Stomach (tissue), 8 donors: ENCODE measurements at regions not wholly inside any gene's neighbourhood (a gene's known extent, or its start where the extent isn't known, plus 50 kb on each side); places are given as distances from the start of the nearest gene placed in this dataset.

Experiments
- DNase-seq, 2 donors: peaks; one replicate each; pipeline versions ENCODE4 v3.0.0 to v3.0.0-alpha.2; 2013 to 2019
- H3K27ac ChIP-seq, 5 donors: fragments of 200-600 bp in 4 of 5; sonication (generic) in 4 of 5; one replicate each; pipeline ENCODE4 v1.5.1; 2013 to 2019; ENCODE audit warnings: mild to moderate bottlenecking in 1 of 5, moderate library complexity in 1 of 5
- H3K27me3 ChIP-seq, 3 donors: fragments of 200-600 bp; sonication (generic); one replicate each; pipeline ENCODE4 v1.5.1; 2017 to 2019; ENCODE audit warnings: mixed run types in 1 of 3
- H3K36me3 ChIP-seq, 4 donors: fragments of 200-600 bp; sonication (generic); 1 replicate in 3 of 4; 2 replicates in 1 of 4; pipeline ENCODE4 v1.5.1; 2016 to 2019
- H3K4me1 ChIP-seq, 4 donors: fragments of 200-600 bp; sonication (generic); one replicate each; pipeline ENCODE4 v1.5.1; 2016 to 2019
- H3K4me3 ChIP-seq, 4 donors: fragments of 200-600 bp; sonication (generic) in 3 of 4; one replicate each; pipeline ENCODE4 v1.5.1; 2016 to 2019; ENCODE audit warnings: mild to moderate bottlenecking in 1 of 4
- H3K9me3 ChIP-seq, 4 donors: fragments of 200-600 bp; sonication (generic); one replicate each; pipeline ENCODE4 v1.5.1; 2016 to 2019
- CTCF ChIP-seq, 7 experiments: fragments of 450-650 bp in 4 of 7; fragments of 200-600 bp in 3 of 7; sonication (generic) in 3 of 7; IDR thresholded peaks; one replicate each; pipeline ENCODE4 v1.5.1; 2016 to 2019; ENCODE audit warnings: antibody characterized with exemption in 7 of 7, control low read depth in 2 of 7, mild to moderate bottlenecking in 1 of 7
- EP300 ChIP-seq: sonication (generic); formaldehyde crosslinking; IDR thresholded peaks from one replicate; pipeline ENCODE4 v1.6.1; 2017; ENCODE audit warnings: antibody characterized with exemption
- POLR2A ChIP-seq, 4 donors: fragments of 450-650 bp; IDR thresholded peaks; one replicate each; pipeline ENCODE4 v1.6.1; 2016; ENCODE audit warnings: antibody characterized with exemption in 4 of 4, control low read depth in 2 of 4, mild to moderate bottlenecking in 1 of 4, moderate library complexity in 1 of 4
- POLR2AphosphoS5 ChIP-seq, 3 donors: sonication (generic); formaldehyde crosslinking; IDR thresholded peaks; one replicate each; pipeline ENCODE4 v1.6.1; 2016; ENCODE audit warnings: antibody characterized with exemption in 3 of 3
- WGBS, 5 donors: extraction: QIAGEN DNeasy Blood & Tissue Kit in 3 of 5; methylation state at CpG; one replicate each; pipeline versions ENCODE4 v1.1.5 to v1.1.7; 2013 to 2018; 5-methylcytosine and 5-hydroxymethylcytosine counted together
- intact Hi-C: fragments of 100-400 bp; cut with DNase I; formaldehyde crosslinking; loops from one replicate; pipeline ENCODE4 v1.15.1; 2023; ENCODE audit warnings: low total_unique reads
- donor health status: healthy with polysubstance abuse.
- donor health status: Bipolar disorder and iron deficiency.
- donor health status: healthy.

- no peak overlapping the region for H3K4me3 ChIP-seq
- intact Hi-C loops = no loop called here
- H3K4me1 ChIP-seq = peaks cover 0 to 5% (median 2%) of the 10 kb centered on the region in 4 donors
- no peaks in the 10 kb centered on the region for H3K36me3 ChIP-seq
- no peak overlapping the region for H3K27ac ChIP-seq
- DNase-seq = no peak
- 75 to 93% (median 79%) methylated on average over 1 of the region's 1 CpG for WGBS, 5 donors
- peaks cover 0 to 94% (median 26%) of the 10 kb centered on the region in 3 donors for H3K27me3 ChIP-seq
- TF ChIP-seq EP300 = no peak
- TF ChIP-seq POLR2A (IDR thresholded peaks at IDR 0.05) = no peak
- no peak for TF ChIP-seq CTCF (IDR thresholded peaks at IDR 0.05)
- TF ChIP-seq POLR2AphosphoS5 (IDR thresholded peaks at IDR 0.05) = no peak
- no peaks in the 10 kb centered on the region for H3K9me3 ChIP-seq
Measured at GRCh38 chr10:131746785-131747184, 154.0 kb upstream of the PPP2R2D start.

- no peaks in the 10 kb centered on the region for H3K36me3 ChIP-seq
- no peak overlapping the region for H3K27ac ChIP-seq
- no peak overlapping the region for H3K4me3 ChIP-seq
- 87 to 96% (median 90%) methylated on average over 10 to 16 of the region's 16 CpGs for WGBS, 5 donors
- peaks cover 0 to 5% (median 2%) of the 10 kb centered on the region in 4 donors for H3K4me1 ChIP-seq
- H3K27me3 ChIP-seq = peaks cover 0 to 94% (median 26%) of the 10 kb centered on the region in 3 donors
- DNase-seq = no peak
- H3K9me3 ChIP-seq = no peaks in the 10 kb centered on the region
- TF ChIP-seq CTCF (IDR thresholded peaks at IDR 0.05) (no peak), POLR2AphosphoS5 (IDR thresholded peaks at IDR 0.05) (no peak), POLR2A (IDR thresholded peaks at IDR 0.05) (no peak), EP300 (no peak)
- intact Hi-C loops = no loop called here
Measured at GRCh38 chr10:131747251-131747650, 153.6 kb upstream of the PPP2R2D start.

GRCh38 chr10:131747791-131748190 lies 153.0 kb upstream of the PPP2R2D start:
- DNase-seq = no peak
- peaks cover 0 to 5% (median 2%) of the 10 kb centered on the region in 4 donors for H3K4me1 ChIP-seq
- intact Hi-C loops = no loop called here
- no peak overlapping the region for H3K4me3 ChIP-seq
- H3K27ac ChIP-seq = no peak overlapping the region
- TF ChIP-seq CTCF (IDR thresholded peaks at IDR 0.05) (no peak), POLR2A (IDR thresholded peaks at IDR 0.05) (no peak)
- 78 to 85% (median 84%) methylated on average over 8 to 11 of the region's 11 CpGs for WGBS, 5 donors
- no peaks in the 10 kb centered on the region for H3K9me3 ChIP-seq
- peaks cover 0 to 89% (median 22%) of the 10 kb centered on the region in 3 donors for H3K27me3 ChIP-seq
- no peaks in the 10 kb centered on the region for H3K36me3 ChIP-seq

- H3K4me3 ChIP-seq = no peak overlapping the region
- H3K36me3 ChIP-seq = no peaks in the 10 kb centered on the region
- TF ChIP-seq POLR2A (IDR thresholded peaks at IDR 0.05) (no peak), EP300 (no peak), POLR2AphosphoS5 (IDR thresholded peaks at IDR 0.05) (no peak), CTCF (IDR thresholded peaks at IDR 0.05) (no peak)
- intact Hi-C loops = no loop called here
- no peak for DNase-seq
- H3K4me1 ChIP-seq = peaks cover 0 to 5% (median 2%) of the 10 kb centered on the region in 4 donors
- no peaks in the 10 kb centered on the region for H3K9me3 ChIP-seq
- no peak overlapping the region for H3K27ac ChIP-seq
- 85 to 95% (median 88%) methylated on average over 6 to 9 of the region's 9 CpGs for WGBS, 5 donors
- peaks cover 0 to 85% (median 22%) of the 10 kb centered on the region in 3 donors for H3K27me3 ChIP-seq
Measured at GRCh38 chr10:131748191-131748590, 152.6 kb upstream of the PPP2R2D start.
